GM23338 (cell line): ENCODE measurements at regions not wholly inside any gene's neighbourhood (a gene's known extent, or its start where the extent isn't known, plus 50 kb on each side); places are given as distances from the start of the nearest gene placed in this dataset.

Source experiments
- ATAC-seq: fragments of 200-7000 bp; cut with Tn5 transposase; 3 replicates; pipeline ENCODE4 v1.9.1; 2020
- DNase-seq: peaks from one replicate; pipeline ENCODE4 v3.0.0-alpha.2; 2015; ENCODE audit warnings: low spot score
- H2AFZ ChIP-seq: fragments of 200-600 bp; sonication (generic); 2 replicates; pipeline ENCODE4 v1.8.0; 2016; ENCODE audit warnings: antibody characterized with exemption, mild to moderate bottlenecking, moderate library complexity
- H3F3A ChIP-seq: fragments of 200-600 bp; sonication (generic); replicated peaks from 2 replicates; pipeline ENCODE4 v1.8.0; 2017; ENCODE audit warnings: antibody characterized with exemption, mixed run types, low read depth
- H3K27ac ChIP-seq: fragments of 200-600 bp; sonication (generic); 2 replicates; pipeline ENCODE4 v1.6.1; 2016; ENCODE audit warnings: low read depth
- H3K27me3 ChIP-seq: fragments of 200-600 bp; sonication (generic); 2 replicates; pipeline ENCODE4 v1.8.0; 2016; ENCODE audit warnings: mild to moderate bottlenecking, mixed run types, moderate library complexity; ENCODE audit not compliant: insufficient read depth
- H3K36me3 ChIP-seq: fragments of 200-600 bp; sonication (generic); 2 replicates; pipeline ENCODE4 v1.8.0; 2016; ENCODE audit warnings: mild to moderate bottlenecking; ENCODE audit not compliant: insufficient read depth
- H3K4me1 ChIP-seq: fragments of 200-600 bp; sonication (generic); 2 replicates; pipeline ENCODE4 v1.8.0; 2016; ENCODE audit warnings: mild to moderate bottlenecking, moderate library complexity; ENCODE audit not compliant: insufficient read depth
- H3K4me2 ChIP-seq: fragments of 200-600 bp; sonication (generic); 2 replicates; pipeline ENCODE4 v1.7.1; 2017; ENCODE audit warnings: mixed run types
- H3K4me3 ChIP-seq: fragments of 200-600 bp; sonication (generic); 2 replicates; pipeline ENCODE4 v1.6.1; 2016; ENCODE audit warnings: mixed run types
- H3K79me2 ChIP-seq: fragments of 200-600 bp; sonication (generic); replicated peaks from 2 replicates; pipeline ENCODE4 v1.8.0; 2017; ENCODE audit warnings: mild to moderate bottlenecking; ENCODE audit not compliant: insufficient read depth
- H3K9me2 ChIP-seq: fragments of 200-600 bp; sonication (generic); 2 replicates; pipeline ENCODE4 v1.8.0; 2017; ENCODE audit not compliant: insufficient read depth
- H4K20me1 ChIP-seq: fragments of 200-600 bp; sonication (generic); replicated peaks from 2 replicates; pipeline ENCODE4 v1.8.0; 2017; ENCODE audit warnings: mild to moderate bottlenecking; ENCODE audit not compliant: insufficient read depth
- H3K27ac Mint-ChIP-seq: 2 replicates; pipeline ENCODE4 v1.8.0; 2020; ENCODE audit warnings: inconsistent platforms, mild to moderate bottlenecking, moderate library complexity, mixed read lengths
- H3K27me3 Mint-ChIP-seq: 3 replicates; pipeline ENCODE4 v1.8.0; 2022; ENCODE audit warnings: low read depth, mild to moderate bottlenecking, moderate library complexity, mixed read lengths, inconsistent platforms; ENCODE audit not compliant: insufficient read depth, poor library complexity
- H3K36me3 Mint-ChIP-seq: 3 replicates; pipeline ENCODE4 v1.8.0; 2021; ENCODE audit warnings: low read depth, mild to moderate bottlenecking, inconsistent platforms, moderate library complexity, mixed read lengths
- H3K4me1 Mint-ChIP-seq: 3 replicates; pipeline ENCODE4 v1.8.0; 2020; ENCODE audit warnings: mild to moderate bottlenecking, inconsistent platforms, mixed read lengths
- H3K4me3 Mint-ChIP-seq: 3 replicates; pipeline ENCODE4 v1.8.0; 2021; ENCODE audit warnings: moderate library complexity, mild to moderate bottlenecking, inconsistent platforms, mixed read lengths
- H3K9me3 Mint-ChIP-seq: 3 replicates; pipeline ENCODE4 v1.8.0; 2020; ENCODE audit warnings: moderate library complexity, mild to moderate bottlenecking, inconsistent platforms, mixed read lengths
- CREB1 ChIP-seq: fragments of 250-450 bp; sonication (Bioruptor Pico); IDR thresholded peaks from 2 replicates; pipeline ENCODE4 v1.5.0; 2020; ENCODE audit warnings: low read depth, mild to moderate bottlenecking, moderate library complexity
- ETS1 ChIP-seq: IDR thresholded peaks from 2 replicates; pipeline ENCODE4 v1.6.1; 2016; ENCODE audit warnings: antibody characterized with exemption
- EZH2 ChIP-seq: fragments of 200-600 bp; sonication (generic); IDR thresholded peaks from one replicate; pipeline ENCODE4 v1.8.0; 2017; ENCODE audit warnings: antibody characterized with exemption, mild to moderate bottlenecking, low read depth; ENCODE audit not compliant: unreplicated experiment
- EZH2phosphoT487 ChIP-seq: fragments of 200-600 bp; sonication (generic); IDR thresholded peaks from one replicate; pipeline ENCODE4 v1.8.1; 2018; ENCODE audit warnings: antibody characterized with exemption; ENCODE audit not compliant: unreplicated experiment
- JUNB ChIP-seq: IDR thresholded peaks from one replicate; pipeline ENCODE4 v1.6.1; 2016; ENCODE audit warnings: antibody characterized with exemption; ENCODE audit not compliant: unreplicated experiment
- NANOG ChIP-seq: IDR thresholded peaks from 2 replicates; pipeline ENCODE4 v1.6.1; 2016; ENCODE audit warnings: antibody characterized with exemption, borderline replicate concordance
- POLR2AphosphoS5 ChIP-seq: IDR thresholded peaks from 2 replicates; pipeline ENCODE4 v1.6.1; 2016; ENCODE audit warnings: antibody characterized with exemption, low read depth
- STAT1 ChIP-seq: IDR thresholded peaks from one replicate; pipeline ENCODE4 v1.6.1; 2016; ENCODE audit warnings: antibody characterized with exemption; ENCODE audit not compliant: unreplicated experiment
- ZNF114 ChIP-seq: fragments of 250-450 bp; sonication (Bioruptor Pico); IDR thresholded peaks from 2 replicates; pipeline ENCODE4 v1.5.0; 2020; ENCODE audit warnings: mild to moderate bottlenecking, moderate library complexity
- ZNF331 ChIP-seq: fragments of 250-450 bp; sonication (Bioruptor Pico); IDR thresholded peaks from 2 replicates; pipeline ENCODE4 v1.5.0; 2020; ENCODE audit warnings: low read depth, mild to moderate bottlenecking, moderate library complexity
- TF ChIP-seq, protein P1 (sequence below): fragments of 250-450 bp; sonication (Bioruptor Pico); IDR thresholded peaks from 2 replicates; pipeline ENCODE4 v1.5.0; 2020; ENCODE audit warnings: mild to moderate bottlenecking, moderate library complexity
- TF ChIP-seq, protein P2 (sequence below): IDR thresholded peaks from one replicate; pipeline ENCODE4 v1.6.1; 2018; ENCODE audit warnings: antibody characterized with exemption; ENCODE audit not compliant: unreplicated experiment
- TF ChIP-seq, protein P3 (sequence below), 2 experiments: fragments of 200-600 bp in 1 of 2; sonication (generic) in 1 of 2; conservative IDR thresholded peaks; 2 replicates each; pipeline versions ENCODE4 v1.5.1 to v1.6.1; 2016 to 2017; ENCODE audit warnings: antibody characterized with exemption in 2 of 2, low read depth in 2 of 2, mild to moderate bottlenecking in 2 of 2, moderate library complexity in 1 of 2

- Mint-ChIP-seq H3K36me3 (no peaks in the 10 kb centered on the region), H3K4me3 (no peak overlapping the region), H3K27me3 (no peaks in the 10 kb centered on the region), H3K27ac (no peak overlapping the region), H3K4me1 (peaks cover 10% of the 10 kb centered on the region; the same call in 2 of the 3 replicates), H3K9me3 (no peaks in the 10 kb centered on the region)
- Histone ChIP-seq H2AFZ (no peak overlapping the region), H3K79me2 (no peaks in the 10 kb centered on the region), H3F3A (no peaks in the 10 kb centered on the region), H3K27ac (no peak overlapping the region), H3K4me3 (no peak overlapping the region), H3K4me2 (no peak overlapping the region), H3K4me1 (peaks cover 15% of the 10 kb centered on the region), H4K20me1 (no peaks in the 10 kb centered on the region), H3K36me3 (no peaks in the 10 kb centered on the region), H3K27me3 (no peaks in the 10 kb centered on the region), H3K9me2 (peaks cover 5% of the 10 kb centered on the region; the same call in 1 of the 2 replicates)
- ATAC-seq (no peak), DNase-seq (peak; percentile 2)
- TF ChIP-seq ETS1: no peak
- no peak for TF ChIP-seq ZNF114 (CRISPR knock-in tag)
- TF ChIP-seq NANOG: no peak
- TF ChIP-seq, protein P1, sequence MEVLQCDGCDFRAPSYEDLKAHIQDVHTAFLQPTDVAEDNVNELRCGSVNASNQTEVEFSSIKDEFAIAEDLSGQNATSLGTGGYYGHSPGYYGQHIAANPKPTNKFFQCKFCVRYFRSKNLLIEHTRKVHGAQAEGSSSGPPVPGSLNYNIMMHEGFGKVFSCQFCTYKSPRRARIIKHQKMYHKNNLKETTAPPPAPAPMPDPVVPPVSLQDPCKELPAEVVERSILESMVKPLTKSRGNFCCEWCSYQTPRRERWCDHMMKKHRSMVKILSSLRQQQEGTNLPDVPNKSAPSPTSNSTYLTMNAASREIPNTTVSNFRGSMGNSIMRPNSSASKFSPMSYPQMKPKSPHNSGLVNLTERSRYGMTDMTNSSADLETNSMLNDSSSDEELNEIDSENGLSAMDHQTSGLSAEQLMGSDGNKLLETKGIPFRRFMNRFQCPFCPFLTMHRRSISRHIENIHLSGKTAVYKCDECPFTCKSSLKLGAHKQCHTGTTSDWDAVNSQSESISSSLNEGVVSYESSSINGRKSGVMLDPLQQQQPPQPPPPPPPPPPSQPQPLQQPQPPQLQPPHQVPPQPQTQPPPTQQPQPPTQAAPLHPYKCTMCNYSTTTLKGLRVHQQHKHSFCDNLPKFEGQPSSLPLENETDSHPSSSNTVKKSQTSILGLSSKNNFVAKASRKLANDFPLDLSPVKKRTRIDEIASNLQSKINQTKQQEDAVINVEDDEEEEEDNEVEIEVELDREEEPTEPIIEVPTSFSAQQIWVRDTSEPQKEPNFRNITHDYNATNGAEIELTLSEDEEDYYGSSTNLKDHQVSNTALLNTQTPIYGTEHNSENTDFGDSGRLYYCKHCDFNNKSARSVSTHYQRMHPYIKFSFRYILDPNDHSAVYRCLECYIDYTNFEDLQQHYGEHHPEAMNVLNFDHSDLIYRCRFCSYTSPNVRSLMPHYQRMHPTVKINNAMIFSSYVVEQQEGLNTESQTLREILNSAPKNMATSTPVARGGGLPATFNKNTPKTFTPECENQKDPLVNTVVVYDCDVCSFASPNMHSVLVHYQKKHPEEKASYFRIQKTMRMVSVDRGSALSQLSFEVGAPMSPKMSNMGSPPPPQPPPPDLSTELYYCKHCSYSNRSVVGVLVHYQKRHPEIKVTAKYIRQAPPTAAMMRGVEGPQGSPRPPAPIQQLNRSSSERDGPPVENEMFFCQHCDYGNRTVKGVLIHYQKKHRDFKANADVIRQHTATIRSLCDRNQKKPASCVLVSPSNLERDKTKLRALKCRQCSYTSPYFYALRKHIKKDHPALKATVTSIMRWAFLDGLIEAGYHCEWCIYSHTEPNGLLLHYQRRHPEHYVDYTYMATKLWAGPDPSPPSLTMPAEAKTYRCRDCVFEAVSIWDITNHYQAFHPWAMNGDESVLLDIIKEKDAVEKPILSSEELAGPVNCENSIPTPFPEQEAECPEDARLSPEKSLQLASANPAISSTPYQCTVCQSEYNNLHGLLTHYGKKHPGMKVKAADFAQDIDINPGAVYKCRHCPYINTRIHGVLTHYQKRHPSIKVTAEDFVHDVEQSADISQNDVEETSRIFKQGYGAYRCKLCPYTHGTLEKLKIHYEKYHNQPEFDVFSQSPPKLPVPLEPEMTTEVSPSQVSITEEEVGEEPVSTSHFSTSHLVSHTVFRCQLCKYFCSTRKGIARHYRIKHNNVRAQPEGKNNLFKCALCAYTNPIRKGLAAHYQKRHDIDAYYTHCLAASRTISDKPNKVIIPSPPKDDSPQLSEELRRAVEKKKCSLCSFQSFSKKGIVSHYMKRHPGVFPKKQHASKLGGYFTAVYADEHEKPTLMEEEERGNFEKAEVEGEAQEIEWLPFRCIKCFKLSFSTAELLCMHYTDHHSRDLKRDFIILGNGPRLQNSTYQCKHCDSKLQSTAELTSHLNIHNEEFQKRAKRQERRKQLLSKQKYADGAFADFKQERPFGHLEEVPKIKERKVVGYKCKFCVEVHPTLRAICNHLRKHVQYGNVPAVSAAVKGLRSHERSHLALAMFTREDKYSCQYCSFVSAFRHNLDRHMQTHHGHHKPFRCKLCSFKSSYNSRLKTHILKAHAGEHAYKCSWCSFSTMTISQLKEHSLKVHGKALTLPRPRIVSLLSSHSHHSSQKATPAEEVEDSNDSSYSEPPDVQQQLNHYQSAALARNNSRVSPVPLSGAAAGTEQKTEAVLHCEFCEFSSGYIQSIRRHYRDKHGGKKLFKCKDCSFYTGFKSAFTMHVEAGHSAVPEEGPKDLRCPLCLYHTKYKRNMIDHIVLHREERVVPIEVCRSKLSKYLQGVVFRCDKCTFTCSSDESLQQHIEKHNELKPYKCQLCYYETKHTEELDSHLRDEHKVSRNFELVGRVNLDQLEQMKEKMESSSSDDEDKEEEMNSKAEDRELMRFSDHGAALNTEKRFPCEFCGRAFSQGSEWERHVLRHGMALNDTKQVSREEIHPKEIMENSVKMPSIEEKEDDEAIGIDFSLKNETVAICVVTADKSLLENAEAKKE (CRISPR knock-in tag): no peak
- no peak for TF ChIP-seq EZH2
- TF ChIP-seq STAT1: no peak
- no peak for TF ChIP-seq JUNB
- TF ChIP-seq POLR2AphosphoS5: no peak
- TF ChIP-seq ZNF331 (CRISPR knock-in tag): no peak
- TF ChIP-seq, protein P2, sequence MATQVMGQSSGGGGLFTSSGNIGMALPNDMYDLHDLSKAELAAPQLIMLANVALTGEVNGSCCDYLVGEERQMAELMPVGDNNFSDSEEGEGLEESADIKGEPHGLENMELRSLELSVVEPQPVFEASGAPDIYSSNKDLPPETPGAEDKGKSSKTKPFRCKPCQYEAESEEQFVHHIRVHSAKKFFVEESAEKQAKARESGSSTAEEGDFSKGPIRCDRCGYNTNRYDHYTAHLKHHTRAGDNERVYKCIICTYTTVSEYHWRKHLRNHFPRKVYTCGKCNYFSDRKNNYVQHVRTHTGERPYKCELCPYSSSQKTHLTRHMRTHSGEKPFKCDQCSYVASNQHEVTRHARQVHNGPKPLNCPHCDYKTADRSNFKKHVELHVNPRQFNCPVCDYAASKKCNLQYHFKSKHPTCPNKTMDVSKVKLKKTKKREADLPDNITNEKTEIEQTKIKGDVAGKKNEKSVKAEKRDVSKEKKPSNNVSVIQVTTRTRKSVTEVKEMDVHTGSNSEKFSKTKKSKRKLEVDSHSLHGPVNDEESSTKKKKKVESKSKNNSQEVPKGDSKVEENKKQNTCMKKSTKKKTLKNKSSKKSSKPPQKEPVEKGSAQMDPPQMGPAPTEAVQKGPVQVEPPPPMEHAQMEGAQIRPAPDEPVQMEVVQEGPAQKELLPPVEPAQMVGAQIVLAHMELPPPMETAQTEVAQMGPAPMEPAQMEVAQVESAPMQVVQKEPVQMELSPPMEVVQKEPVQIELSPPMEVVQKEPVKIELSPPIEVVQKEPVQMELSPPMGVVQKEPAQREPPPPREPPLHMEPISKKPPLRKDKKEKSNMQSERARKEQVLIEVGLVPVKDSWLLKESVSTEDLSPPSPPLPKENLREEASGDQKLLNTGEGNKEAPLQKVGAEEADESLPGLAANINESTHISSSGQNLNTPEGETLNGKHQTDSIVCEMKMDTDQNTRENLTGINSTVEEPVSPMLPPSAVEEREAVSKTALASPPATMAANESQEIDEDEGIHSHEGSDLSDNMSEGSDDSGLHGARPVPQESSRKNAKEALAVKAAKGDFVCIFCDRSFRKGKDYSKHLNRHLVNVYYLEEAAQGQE: no peak
- TF ChIP-seq, protein P3, sequence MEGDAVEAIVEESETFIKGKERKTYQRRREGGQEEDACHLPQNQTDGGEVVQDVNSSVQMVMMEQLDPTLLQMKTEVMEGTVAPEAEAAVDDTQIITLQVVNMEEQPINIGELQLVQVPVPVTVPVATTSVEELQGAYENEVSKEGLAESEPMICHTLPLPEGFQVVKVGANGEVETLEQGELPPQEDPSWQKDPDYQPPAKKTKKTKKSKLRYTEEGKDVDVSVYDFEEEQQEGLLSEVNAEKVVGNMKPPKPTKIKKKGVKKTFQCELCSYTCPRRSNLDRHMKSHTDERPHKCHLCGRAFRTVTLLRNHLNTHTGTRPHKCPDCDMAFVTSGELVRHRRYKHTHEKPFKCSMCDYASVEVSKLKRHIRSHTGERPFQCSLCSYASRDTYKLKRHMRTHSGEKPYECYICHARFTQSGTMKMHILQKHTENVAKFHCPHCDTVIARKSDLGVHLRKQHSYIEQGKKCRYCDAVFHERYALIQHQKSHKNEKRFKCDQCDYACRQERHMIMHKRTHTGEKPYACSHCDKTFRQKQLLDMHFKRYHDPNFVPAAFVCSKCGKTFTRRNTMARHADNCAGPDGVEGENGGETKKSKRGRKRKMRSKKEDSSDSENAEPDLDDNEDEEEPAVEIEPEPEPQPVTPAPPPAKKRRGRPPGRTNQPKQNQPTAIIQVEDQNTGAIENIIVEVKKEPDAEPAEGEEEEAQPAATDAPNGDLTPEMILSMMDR (conservative IDR thresholded peaks at IDR 0.05; ENCODE audit: low read depth in 2 of 2): no peak
- TF ChIP-seq EZH2phosphoT487: no peak
- no peak for TF ChIP-seq CREB1 (CRISPR knock-in tag)
These were observed 200.5 kb downstream of the CENPC start for GRCh38 chr4:67344594-67345380.
